ENCODE measurements at regions not wholly inside any gene's neighbourhood (a gene's known extent, or its start where the extent isn't known, plus 50 kb on each side); places are given as distances from the start of the nearest gene placed in this dataset.

DNA sequence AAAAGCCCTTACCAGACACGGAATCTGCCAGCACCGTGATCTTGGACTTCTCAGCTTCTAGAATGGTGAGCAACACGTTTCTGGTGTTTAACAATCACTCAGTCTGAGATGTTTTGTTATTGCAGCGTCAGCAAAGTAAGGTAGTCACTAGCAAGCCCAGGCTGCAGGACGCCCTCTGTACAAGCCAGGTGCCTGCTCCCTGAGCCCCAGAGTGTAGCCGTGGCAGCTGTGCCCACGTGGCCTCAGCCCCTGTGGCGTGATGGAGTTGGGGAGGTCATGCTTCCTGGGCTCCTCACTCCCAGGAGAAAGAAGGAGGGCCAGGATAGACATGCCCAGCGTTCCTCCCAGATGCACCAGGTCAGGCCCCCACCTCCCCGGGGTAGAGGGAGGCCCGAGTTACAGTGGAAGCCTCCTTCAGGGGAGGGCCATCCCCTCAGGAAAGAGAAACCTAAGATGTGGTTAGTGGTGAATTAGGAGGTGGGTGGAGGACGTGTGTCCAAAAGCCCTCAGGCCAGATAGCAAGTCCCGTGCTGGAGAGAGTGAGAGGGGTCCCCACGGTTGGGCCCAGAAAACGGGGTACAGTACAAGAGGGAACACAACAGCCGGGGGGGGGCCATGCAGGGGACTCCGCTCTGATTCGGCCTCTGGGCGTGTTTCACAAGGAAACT, 169.6 kb upstream of the SOX1 start:
- H3K27ac ChIP-seq (ENCODE audit: low read depth in 1 of 2, low read length in 2 of 2) = no peak overlapping the region
- peaks cover 0 to 7% (median 2%) of the 10 kb centered on the region in 4 donors for H3K27me3 ChIP-seq (ENCODE audit: control insufficient read depth in 4 of 4, insufficient read depth in 4 of 4, low read length in 3 of 4)
- no peak overlapping the region for H3K9ac ChIP-seq (ENCODE audit: low read depth in 1 of 2, low read length in 2 of 2)
- no peak overlapping the region for H3K4me3 ChIP-seq (ENCODE audit: low read depth in 1 of 3, low read length in 3 of 3)
- WGBS = 63% methylated on average over 19 of the region's 19 CpGs
- H3K4me1 ChIP-seq (ENCODE audit: control insufficient read depth in 4 of 4, insufficient read depth in 4 of 4, low read length in 3 of 4) = peaks cover 0 to 5% (median 0%) of the 10 kb centered on the region in 4 donors
- TF ChIP-seq TAF1 (conservative IDR thresholded peaks at IDR 0.05) = no peak
- TF ChIP-seq HNF4G (IDR thresholded peaks at IDR 0.05) = no peak
- TF ChIP-seq HNF4A (conservative IDR thresholded peaks at IDR 0.05) = no peak
- no peak for TF ChIP-seq GABPA (IDR thresholded peaks at IDR 0.05 in 1 of 2, conservative IDR thresholded peaks at IDR 0.05 in 1 of 2)
- TF ChIP-seq, protein P1, sequence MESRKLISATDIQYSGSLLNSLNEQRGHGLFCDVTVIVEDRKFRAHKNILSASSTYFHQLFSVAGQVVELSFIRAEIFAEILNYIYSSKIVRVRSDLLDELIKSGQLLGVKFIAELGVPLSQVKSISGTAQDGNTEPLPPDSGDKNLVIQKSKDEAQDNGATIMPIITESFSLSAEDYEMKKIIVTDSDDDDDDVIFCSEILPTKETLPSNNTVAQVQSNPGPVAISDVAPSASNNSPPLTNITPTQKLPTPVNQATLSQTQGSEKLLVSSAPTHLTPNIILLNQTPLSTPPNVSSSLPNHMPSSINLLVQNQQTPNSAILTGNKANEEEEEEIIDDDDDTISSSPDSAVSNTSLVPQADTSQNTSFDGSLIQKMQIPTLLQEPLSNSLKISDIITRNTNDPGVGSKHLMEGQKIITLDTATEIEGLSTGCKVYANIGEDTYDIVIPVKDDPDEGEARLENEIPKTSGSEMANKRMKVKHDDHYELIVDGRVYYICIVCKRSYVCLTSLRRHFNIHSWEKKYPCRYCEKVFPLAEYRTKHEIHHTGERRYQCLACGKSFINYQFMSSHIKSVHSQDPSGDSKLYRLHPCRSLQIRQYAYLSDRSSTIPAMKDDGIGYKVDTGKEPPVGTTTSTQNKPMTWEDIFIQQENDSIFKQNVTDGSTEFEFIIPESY (IDR thresholded peaks at IDR 0.05) = no peak
- no peak for TF ChIP-seq FOXA2 (IDR thresholded peaks at IDR 0.05)
- TF ChIP-seq RAD21 (IDR thresholded peaks at IDR 0.05) = no peak
- no peak for TF ChIP-seq NR2F2 (IDR thresholded peaks at IDR 0.05)
- no peak for TF ChIP-seq SP1 (IDR thresholded peaks at IDR 0.05)
- TF ChIP-seq, protein P2, sequence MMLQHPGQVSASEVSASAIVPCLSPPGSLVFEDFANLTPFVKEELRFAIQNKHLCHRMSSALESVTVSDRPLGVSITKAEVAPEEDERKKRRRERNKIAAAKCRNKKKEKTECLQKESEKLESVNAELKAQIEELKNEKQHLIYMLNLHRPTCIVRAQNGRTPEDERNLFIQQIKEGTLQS (IDR thresholded peaks at IDR 0.05) = no peak
- TF ChIP-seq YY1 (IDR thresholded peaks at IDR 0.05) = no peak
- no peak for TF ChIP-seq EGR1 (IDR thresholded peaks at IDR 0.05; ENCODE audit: low read depth in 2 of 2)
- TF ChIP-seq, protein P3, sequence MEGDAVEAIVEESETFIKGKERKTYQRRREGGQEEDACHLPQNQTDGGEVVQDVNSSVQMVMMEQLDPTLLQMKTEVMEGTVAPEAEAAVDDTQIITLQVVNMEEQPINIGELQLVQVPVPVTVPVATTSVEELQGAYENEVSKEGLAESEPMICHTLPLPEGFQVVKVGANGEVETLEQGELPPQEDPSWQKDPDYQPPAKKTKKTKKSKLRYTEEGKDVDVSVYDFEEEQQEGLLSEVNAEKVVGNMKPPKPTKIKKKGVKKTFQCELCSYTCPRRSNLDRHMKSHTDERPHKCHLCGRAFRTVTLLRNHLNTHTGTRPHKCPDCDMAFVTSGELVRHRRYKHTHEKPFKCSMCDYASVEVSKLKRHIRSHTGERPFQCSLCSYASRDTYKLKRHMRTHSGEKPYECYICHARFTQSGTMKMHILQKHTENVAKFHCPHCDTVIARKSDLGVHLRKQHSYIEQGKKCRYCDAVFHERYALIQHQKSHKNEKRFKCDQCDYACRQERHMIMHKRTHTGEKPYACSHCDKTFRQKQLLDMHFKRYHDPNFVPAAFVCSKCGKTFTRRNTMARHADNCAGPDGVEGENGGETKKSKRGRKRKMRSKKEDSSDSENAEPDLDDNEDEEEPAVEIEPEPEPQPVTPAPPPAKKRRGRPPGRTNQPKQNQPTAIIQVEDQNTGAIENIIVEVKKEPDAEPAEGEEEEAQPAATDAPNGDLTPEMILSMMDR (IDR thresholded peaks at IDR 0.05; ENCODE audit: low read depth, low read length, missing input control) = no peak
- TF ChIP-seq, protein P4, sequence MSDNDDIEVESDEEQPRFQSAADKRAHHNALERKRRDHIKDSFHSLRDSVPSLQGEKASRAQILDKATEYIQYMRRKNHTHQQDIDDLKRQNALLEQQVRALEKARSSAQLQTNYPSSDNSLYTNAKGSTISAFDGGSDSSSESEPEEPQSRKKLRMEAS (IDR thresholded peaks at IDR 0.05) = no peak
- no peak for DNase-seq (ENCODE audit: low spot score)
- no peaks in the 10 kb centered on the region for H3K36me3 ChIP-seq (ENCODE audit: control insufficient read depth in 4 of 4, insufficient read depth in 3 of 4, low read depth in 1 of 4, low read length in 3 of 4)
- no peaks in the 10 kb centered on the region for H3K9me3 ChIP-seq (ENCODE audit: control insufficient read depth in 4 of 4, low read length in 3 of 4)

DNA sequence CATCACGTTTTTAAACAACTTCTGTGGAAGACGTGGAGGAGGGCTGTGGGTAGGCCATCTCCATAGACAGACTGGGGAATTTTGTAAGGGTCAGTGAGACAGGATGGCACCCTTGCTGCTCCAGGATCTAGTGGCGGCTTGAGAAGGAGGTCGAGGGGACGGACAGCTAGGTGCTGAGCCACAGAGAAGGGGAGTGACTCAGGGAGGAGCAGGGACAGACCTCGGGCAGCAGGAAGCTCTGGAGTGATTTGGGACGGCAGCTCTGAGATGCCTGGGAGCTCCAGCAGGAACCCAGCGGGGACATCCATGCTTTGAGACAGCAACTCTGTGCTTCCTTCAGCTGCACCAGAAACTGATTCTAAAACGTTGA, 169.1 kb upstream of the SOX1 start:
- no peak overlapping the region for H3K4me3 ChIP-seq (ENCODE audit: low read depth in 1 of 3, low read length in 3 of 3)
- H3K36me3 ChIP-seq (ENCODE audit: control insufficient read depth in 4 of 4, insufficient read depth in 3 of 4, low read depth in 1 of 4, low read length in 3 of 4) = no peaks in the 10 kb centered on the region
- 60% methylated on average over 9 of the region's 9 CpGs for WGBS
- H3K27ac ChIP-seq (ENCODE audit: low read depth in 1 of 2, low read length in 2 of 2) = no peak overlapping the region
- no peak overlapping the region for H3K9ac ChIP-seq (ENCODE audit: low read depth in 1 of 2, low read length in 2 of 2)
- peaks cover 0 to 3% (median 1%) of the 10 kb centered on the region in 4 donors for H3K27me3 ChIP-seq (ENCODE audit: control insufficient read depth in 4 of 4, insufficient read depth in 4 of 4, low read length in 3 of 4)
- no peak for DNase-seq (ENCODE audit: low spot score)
- H3K9me3 ChIP-seq (ENCODE audit: control insufficient read depth in 4 of 4, low read length in 3 of 4) = no peaks in the 10 kb centered on the region
- peaks cover 0 to 5% (median 0%) of the 10 kb centered on the region in 4 donors for H3K4me1 ChIP-seq (ENCODE audit: control insufficient read depth in 4 of 4, insufficient read depth in 4 of 4, low read length in 3 of 4)
- TF ChIP-seq JUND (IDR thresholded peaks at IDR 0.05) (no peak), EGR1 (IDR thresholded peaks at IDR 0.05; ENCODE audit: low read depth in 2 of 2) (no peak), TAF1 (conservative IDR thresholded peaks at IDR 0.05) (no peak), HNF4A (conservative IDR thresholded peaks at IDR 0.05) (no peak), SP1 (IDR thresholded peaks at IDR 0.05) (no peak), HNF4G (IDR thresholded peaks at IDR 0.05) (no peak), RAD21 (IDR thresholded peaks at IDR 0.05) (no peak), FOXA1 (IDR thresholded peaks at IDR 0.05) (no peak), GABPA (IDR thresholded peaks at IDR 0.05 in 1 of 2, conservative IDR thresholded peaks at IDR 0.05 in 1 of 2) (no peak), RXRA (IDR thresholded peaks at IDR 0.05) (no peak), YY1 (IDR thresholded peaks at IDR 0.05) (no peak), FOXA2 (IDR thresholded peaks at IDR 0.05) (no peak)
- TF ChIP-seq, protein P5, sequence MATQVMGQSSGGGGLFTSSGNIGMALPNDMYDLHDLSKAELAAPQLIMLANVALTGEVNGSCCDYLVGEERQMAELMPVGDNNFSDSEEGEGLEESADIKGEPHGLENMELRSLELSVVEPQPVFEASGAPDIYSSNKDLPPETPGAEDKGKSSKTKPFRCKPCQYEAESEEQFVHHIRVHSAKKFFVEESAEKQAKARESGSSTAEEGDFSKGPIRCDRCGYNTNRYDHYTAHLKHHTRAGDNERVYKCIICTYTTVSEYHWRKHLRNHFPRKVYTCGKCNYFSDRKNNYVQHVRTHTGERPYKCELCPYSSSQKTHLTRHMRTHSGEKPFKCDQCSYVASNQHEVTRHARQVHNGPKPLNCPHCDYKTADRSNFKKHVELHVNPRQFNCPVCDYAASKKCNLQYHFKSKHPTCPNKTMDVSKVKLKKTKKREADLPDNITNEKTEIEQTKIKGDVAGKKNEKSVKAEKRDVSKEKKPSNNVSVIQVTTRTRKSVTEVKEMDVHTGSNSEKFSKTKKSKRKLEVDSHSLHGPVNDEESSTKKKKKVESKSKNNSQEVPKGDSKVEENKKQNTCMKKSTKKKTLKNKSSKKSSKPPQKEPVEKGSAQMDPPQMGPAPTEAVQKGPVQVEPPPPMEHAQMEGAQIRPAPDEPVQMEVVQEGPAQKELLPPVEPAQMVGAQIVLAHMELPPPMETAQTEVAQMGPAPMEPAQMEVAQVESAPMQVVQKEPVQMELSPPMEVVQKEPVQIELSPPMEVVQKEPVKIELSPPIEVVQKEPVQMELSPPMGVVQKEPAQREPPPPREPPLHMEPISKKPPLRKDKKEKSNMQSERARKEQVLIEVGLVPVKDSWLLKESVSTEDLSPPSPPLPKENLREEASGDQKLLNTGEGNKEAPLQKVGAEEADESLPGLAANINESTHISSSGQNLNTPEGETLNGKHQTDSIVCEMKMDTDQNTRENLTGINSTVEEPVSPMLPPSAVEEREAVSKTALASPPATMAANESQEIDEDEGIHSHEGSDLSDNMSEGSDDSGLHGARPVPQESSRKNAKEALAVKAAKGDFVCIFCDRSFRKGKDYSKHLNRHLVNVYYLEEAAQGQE (IDR thresholded peaks at IDR 0.05) = no peak
- TF ChIP-seq, protein P2 (IDR thresholded peaks at IDR 0.05) = no peak
- TF ChIP-seq, protein P1 (IDR thresholded peaks at IDR 0.05) = no peak
- TF ChIP-seq, protein P3 (IDR thresholded peaks at IDR 0.05; ENCODE audit: low read depth, low read length, missing input control) = no peak

Data from liver (tissue), 8 donors.